HEK293T (cell line): ENCODE measurements at regions not wholly inside any gene's neighbourhood (a gene's known extent, or its start where the extent isn't known, plus 50 kb on each side); places are given as distances from the start of the nearest gene placed in this dataset.

ENCODE experiments used
- FOXA1 ChIP-seq: fragments of 450-650 bp; IDR thresholded peaks from 2 replicates; pipeline ENCODE4 v1.6.1; 2016; ENCODE audit warnings: mild to moderate bottlenecking
- FOXM1 ChIP-seq: fragments of 450-650 bp; IDR thresholded peaks from 2 replicates; pipeline ENCODE4 v1.6.1; 2017; ENCODE audit warnings: mild to moderate bottlenecking, borderline replicate concordance
- SUZ12 ChIP-seq: fragments of 450-650 bp; IDR thresholded peaks from 2 replicates; pipeline ENCODE4 v1.6.1; 2016; ENCODE audit warnings: mild to moderate bottlenecking

DNA sequence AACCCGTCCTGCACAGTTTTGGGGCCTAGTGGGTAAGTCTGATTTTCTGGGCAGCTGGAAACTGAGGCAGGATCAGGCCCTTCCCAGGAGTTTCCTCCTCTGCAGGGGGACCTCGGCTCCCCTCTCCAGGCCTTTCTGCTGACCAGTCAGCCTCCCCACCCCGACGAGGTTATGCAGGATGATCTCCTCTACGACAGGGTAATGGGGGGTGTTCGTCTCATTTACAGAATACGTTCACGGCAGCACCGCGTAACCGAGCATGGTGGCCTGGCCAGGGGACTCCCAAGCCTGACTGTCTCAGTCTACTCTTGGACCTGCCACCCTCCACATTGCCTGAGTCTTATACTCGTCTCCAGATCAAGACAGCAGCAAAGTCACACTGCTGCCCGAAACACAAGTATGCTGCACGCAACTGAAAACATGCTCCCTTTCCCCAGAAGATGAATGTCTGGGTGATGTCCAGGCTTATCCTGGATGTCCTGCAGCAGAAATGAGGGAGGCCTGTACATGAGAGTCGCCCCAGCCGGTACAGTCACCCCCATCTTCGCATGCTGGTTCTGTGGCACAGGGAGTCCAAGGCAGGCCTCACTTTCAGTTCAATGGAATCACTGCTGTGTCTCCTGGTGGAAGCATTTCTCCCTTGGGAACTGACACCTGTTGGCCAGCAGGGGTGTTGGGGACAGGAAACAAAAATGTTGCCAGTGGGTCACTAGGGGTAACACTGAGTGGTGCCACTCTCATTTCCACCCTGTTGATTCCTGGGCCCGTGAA lies 120.8 kb downstream of the SOX1 start:
- TF ChIP-seq SUZ12 (no peak), FOXM1 (no peak), FOXA1 (no peak)
